Hepatocyte (in vitro differentiated cells): ENCODE measurements at regions not wholly inside any gene's neighbourhood (a gene's known extent, or its start where the extent isn't known, plus 50 kb on each side); places are given as distances from the start of the nearest gene placed in this dataset.

Source experiments
- EZH2 ChIP-seq: fragments of 200-600 bp; sonication (generic); IDR thresholded peaks from 2 replicates; pipeline ENCODE4 v1.6.1; 2016; ENCODE audit warnings: antibody characterized with exemption, mild to moderate bottlenecking, borderline replicate concordance
- EZH2phosphoT487 ChIP-seq: fragments of 200-600 bp; sonication (generic); IDR thresholded peaks from one replicate; pipeline ENCODE4 v1.6.1; 2018; ENCODE audit warnings: antibody characterized with exemption, mild to moderate bottlenecking, low read depth, moderate library complexity; ENCODE audit not compliant: unreplicated experiment, severe bottlenecking
- TF ChIP-seq, protein P1 (sequence below): fragments of 200-600 bp; sonication (generic); IDR thresholded peaks from 2 replicates; pipeline ENCODE4 v1.5.1; 2016; ENCODE audit warnings: antibody characterized with exemption, mild to moderate bottlenecking; ENCODE audit not compliant: poor library complexity

DNA sequence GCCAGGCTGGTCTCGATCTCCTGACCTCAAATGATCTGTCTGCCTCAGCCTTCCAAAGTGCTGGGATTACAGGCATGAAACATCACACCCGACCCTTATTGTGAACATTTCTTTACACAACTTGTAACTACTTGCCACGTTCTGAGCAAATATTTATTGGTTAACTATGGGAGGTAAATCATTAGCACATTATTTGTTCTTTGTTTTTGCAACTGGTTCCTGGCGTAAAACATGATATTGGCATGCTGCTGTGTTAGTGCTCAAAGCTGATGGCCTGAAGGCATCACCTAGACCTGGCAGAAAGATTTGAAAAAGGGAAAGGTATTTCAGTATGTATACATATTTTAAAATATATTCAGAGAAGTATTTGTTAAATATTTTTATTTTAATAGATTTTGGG, 438.3 kb upstream of the PRKX start:
- TF ChIP-seq, protein P1, sequence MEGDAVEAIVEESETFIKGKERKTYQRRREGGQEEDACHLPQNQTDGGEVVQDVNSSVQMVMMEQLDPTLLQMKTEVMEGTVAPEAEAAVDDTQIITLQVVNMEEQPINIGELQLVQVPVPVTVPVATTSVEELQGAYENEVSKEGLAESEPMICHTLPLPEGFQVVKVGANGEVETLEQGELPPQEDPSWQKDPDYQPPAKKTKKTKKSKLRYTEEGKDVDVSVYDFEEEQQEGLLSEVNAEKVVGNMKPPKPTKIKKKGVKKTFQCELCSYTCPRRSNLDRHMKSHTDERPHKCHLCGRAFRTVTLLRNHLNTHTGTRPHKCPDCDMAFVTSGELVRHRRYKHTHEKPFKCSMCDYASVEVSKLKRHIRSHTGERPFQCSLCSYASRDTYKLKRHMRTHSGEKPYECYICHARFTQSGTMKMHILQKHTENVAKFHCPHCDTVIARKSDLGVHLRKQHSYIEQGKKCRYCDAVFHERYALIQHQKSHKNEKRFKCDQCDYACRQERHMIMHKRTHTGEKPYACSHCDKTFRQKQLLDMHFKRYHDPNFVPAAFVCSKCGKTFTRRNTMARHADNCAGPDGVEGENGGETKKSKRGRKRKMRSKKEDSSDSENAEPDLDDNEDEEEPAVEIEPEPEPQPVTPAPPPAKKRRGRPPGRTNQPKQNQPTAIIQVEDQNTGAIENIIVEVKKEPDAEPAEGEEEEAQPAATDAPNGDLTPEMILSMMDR = no peak
- TF ChIP-seq EZH2 (no peak), EZH2phosphoT487 (no peak)
